NCI-H526 (cell line): ENCODE measurements at regions not wholly inside any gene's neighbourhood (a gene's known extent, or its start where the extent isn't known, plus 50 kb on each side); places are given as distances from the start of the nearest gene placed in this dataset.

Experiments
- DNase-seq, 2 experiments: peaks; one replicate each; lab custom pipeline; 2025; lab: John Stamatoyannopoulos, UW

DNA sequence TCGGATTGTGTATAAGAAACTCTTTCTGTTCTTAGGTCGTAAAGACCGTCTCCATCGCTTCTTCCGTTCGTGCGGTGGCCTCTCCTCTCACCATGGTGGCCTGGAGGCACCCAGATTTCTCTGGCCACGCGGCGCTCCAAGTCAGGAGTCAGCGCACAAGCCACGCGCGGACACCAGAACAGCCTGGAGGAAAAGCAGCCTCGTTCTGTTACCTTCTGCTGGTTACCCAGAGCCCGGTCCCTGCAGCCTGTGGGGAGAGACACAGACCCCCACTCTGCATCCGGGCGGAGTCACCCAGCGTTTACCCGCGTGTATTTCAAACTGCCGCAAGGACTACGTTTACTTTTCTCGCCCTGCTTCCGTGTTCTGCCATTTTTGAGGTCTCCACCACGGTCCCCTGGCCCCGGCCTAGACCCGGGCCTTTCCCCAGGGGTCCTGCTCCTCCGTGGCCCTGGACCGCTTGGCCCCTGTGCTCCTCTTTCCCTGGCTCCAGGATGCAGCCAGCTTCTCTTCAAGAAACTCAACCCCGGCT is 776.1 kb downstream of the BRD1 start:
- no peak for DNase-seq

- DNase-seq, result no peak
Observed at GRCh38 chr22:49049691-49050090, 778.0 kb downstream of the BRD1 start.

DNA sequence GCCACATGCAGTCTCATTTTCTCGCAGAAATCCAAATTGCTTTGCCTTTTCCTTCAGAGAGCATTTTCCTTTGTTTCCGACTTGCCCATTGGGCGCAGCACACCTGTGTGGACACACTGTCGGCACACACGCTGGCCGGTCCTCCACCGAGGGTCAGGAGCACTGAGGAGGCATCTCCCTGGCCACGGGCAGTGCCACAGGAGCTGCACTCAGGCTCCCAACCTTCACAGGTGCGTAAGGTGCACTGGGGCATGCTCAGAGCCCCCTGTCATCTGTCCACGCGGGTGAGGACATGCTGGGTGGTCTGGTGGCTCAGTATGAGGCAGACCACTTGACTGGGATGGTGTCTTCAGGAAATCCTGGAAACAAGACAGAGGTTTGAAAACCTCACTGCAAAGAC is 779.1 kb downstream of the BRD1 start:
- DNase-seq, result no peak

DNA sequence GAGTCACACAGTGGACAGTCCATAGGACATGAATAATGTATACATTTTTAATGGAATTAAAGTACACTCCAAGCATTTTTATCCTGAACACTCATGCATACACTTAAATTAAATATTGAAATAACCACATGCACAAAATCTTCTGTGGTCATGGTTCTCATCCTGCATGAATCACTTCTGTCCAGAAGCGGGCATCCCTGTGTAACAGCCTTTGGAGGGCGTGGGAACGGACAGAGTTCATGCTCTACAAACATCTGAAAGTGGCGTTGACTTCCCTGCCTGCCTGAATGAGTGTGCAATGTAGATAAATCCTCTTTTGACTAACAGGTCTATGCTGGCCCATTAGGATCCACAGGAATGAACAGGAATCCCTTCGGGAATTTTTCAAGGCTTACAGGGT is 780.2 kb downstream of the BRD1 start:
- no peak for DNase-seq

DNA sequence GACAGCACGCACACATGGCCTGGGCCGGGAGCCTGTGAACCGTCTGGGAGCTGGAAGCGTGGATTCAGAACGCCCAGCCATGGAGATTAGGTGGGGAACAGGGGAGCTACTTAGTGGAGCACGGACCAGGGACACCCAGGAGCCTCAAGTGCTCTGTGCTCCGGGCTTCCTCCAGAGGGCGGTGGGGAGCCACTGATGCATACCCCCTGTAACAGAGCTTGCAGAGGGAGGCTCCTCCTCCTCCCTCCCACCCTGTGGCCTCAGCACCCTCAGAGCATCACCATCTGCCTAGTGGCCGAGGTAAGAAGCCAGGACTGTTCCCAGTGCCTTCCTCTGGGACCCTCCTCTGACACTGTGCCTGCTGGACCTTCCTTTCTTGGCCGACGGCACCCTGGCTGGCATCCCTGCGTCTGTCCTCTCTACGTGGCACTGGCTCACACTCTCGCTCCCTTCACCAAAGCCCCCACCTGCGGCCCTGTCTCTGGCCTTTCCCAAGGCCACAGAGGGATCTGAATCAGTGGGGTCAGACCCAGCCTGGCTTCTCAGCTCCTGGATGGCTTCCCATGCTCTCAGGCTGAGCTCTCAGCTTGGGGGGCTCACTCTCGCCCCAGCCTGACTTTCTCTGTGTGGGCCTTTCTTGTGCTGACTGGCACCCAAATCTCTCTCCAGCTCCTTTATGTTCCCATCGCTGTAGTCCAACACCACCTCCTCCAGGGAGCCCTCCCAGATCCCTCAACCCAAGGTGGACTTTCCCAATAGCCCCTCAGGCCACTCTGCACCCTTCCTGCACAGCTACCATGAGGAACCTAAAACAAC is 780.9 kb downstream of the BRD1 start:
- DNase-seq, result peak; percentile 33 to 65

DNA sequence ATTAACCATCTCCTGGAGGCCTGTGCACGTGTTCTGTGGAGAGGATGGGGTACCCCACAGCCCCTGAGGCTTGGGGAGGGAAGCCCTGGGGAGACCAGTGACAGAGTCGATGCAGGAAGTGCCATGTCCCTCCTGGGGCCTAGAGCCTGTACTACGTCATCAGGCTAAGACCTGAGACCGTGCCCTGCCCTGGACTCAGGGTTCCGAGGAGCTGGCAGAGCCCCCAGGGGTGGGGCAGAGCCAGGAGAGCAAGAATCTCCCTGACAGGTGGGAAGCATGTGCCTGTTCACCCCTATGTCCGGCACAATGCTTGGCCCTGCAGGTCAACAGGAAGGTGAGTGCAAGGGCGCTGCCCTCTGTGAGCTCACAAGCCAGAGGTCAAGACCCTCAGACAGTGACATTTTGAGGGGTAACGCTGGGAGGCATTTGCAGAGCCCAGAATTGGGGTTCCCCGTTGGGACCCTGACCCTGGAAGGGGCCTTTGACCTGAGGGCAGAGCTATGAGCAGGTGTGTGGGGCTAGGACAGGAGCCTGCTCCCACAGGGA is 781.6 kb downstream of the BRD1 start:
- no peak for DNase-seq

DNA sequence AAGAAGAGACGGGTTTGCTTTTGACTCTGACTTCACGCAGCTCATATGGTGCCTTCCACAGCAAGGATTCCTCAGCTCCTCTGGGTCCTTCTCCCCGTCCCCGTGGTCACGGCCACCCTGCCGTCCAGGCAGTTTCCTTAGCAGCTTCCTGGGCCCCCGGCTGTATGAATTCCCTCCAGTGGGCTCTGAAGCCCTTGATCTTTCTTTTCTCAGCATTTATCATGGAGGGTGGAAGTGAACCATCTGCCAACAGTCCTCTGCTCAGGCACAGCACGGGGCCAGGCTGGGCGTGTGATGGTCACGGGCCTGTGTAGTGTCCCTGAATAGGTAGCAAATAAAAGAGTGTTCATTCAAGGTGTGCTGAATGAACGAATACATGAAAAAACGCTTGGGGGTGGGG is 782.4 kb downstream of the BRD1 start:
- DNase-seq, result no peak

DNA sequence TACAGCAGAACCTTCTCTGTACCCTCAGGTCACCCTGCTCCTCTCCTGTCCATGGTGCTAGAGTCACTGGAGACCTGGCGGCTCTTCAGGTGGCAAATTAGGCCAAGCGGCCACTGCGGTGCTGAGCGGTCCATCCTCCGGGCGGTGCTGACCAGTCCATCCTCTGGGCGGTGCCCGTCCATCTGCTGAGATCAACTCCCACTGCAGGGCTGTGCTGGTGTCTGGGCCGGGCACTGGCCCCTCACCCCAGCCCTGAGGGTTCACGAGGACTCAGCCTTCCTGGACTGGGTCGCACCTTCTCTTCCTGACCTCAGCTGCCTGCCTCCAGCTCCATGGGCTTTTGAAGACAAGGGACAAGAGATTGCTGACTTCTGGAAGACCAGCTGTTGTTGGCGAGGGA is 782.9 kb downstream of the BRD1 start:
- DNase-seq, result no peak

- no peak for DNase-seq
Observed at GRCh38 chr22:49044091-49044490, 783.6 kb downstream of the BRD1 start.

DNA sequence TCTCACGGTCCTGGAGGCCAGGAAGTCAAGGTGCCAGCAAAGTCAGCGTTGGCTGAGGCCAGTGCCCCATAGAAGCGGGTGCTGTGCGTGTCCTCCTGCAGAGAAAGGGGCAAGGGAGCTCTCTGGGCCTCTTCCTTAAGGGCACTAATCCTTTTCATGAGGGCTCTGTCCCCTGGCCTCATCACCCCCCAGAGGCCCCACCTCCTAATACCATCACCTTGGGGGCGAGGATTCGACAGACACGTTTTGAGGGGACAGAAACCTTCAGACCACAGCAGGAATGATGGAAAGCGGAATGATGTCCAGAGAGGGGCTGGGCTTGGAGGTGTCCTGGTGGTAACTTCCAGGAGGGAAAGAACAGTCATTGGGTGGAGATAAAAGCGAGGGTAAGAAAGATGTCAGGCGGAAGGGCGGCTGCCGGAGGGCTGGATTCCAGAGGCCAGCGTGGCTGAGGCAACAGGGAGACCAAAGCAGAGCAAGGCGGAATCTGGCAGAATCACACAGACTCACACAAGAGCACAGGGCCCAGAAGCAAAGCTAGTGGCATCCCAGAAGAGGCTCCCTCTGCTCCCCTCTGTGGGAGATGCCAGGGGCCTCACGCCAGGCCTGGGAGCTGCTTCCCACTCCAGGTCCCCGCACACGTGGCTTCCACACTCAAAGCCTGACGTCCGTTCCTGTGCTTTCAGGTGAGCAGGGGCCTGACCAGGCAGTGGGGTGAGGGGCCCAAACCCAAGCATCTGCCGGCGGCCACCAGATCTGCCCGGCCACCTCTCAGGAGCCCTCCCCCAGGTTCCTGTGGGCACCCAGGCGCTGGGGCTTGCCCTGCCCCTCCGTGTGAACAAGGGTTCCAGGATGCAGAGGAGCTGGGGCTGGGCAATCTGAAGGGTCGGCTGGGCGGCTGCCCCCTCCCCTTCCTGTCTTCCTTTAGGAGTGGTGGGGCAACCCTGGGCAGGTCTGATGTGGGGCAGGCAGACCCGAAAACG is 784.5 kb downstream of the BRD1 start:
- DNase-seq, result no peak

DNA sequence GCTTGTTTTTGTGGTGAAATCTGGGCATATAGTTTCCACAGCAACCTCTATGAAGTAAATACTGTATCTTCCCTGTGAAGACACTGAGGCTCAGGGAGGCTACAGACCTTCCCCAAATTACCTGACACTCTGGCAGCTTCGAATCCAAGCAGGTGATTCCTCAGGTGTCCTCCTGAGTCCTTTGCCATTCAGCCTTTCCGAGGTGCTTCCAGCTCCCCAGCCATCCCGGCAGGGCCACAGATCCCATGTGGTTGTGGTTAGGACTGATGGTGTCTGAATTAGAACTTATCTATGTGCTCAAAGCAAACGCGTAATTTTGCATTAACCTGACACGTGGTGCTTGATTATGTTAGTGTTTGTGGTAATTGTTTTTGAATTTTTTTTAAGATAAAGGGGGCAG is 785.6 kb downstream of the BRD1 start:
- DNase-seq, result no peak

DNA sequence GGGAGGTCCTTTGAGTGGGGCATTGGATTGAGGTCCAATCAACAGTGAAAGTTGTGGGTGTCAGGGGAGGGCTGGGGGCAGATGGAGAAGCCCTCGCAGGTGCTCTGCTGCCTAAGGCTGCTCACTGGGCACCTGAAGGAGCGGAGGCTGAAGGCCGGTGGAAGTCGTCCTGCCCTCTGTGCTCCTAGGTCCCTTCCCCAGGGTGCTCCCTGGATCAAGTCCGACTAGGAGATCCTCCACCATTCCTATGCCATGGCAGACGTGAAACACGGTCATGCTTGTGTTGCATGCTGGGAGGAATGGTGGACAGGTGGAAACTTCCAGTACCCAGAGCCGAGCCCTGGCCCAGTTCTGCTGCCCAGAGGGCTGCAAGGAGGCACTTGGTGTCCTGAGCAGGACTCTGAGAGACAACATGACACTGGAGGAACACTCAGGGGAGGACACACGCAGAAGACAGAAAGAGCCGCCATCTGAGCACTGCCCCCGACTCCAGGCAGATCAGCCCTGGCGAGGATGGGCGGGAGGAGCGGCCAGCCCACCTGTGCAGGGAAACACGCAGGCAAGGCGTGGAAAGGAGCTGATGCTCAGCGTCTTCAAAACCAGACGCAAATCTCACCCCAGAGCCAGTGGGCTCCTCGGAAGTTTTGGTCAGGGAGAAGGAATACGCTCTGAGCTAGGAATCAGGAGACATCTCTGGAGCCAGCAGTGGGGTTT is 786.8 kb downstream of the BRD1 start:
- DNase-seq, result no peak

- no peak for DNase-seq
Observed at GRCh38 chr22:49040111-49040510, 787.6 kb downstream of the BRD1 start.

DNA sequence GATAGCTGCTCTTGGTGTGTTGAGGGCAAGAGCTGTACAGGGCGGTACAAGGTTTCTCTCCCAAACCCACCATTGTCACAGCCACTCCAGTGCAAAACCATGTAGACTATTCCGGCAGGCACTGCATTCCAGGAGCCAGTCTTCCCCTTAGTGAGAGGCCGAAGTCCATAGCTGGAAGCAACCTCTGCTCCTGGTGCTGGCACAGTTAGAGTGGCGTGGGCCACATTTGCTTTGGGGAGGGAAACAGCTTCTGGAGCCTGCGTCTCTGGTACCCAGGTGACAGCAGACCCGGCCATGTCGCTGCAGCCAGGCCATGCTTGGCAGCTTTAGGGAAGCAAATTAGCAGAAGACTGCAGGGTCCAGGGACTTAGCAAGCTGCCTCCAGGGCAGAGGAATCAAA is 788.0 kb downstream of the BRD1 start:
- no peak for DNase-seq

- no peak for DNase-seq
Observed at GRCh38 chr22:49037701-49038245, 789.9 kb downstream of the BRD1 start.

GRCh38 chr22:49036513-49036912 is 791.2 kb downstream of the BRD1 start:
- DNase-seq, result no peak

- DNase-seq, result no peak
Observed at GRCh38 chr22:49035818-49036457, 791.7 kb downstream of the BRD1 start.

DNA sequence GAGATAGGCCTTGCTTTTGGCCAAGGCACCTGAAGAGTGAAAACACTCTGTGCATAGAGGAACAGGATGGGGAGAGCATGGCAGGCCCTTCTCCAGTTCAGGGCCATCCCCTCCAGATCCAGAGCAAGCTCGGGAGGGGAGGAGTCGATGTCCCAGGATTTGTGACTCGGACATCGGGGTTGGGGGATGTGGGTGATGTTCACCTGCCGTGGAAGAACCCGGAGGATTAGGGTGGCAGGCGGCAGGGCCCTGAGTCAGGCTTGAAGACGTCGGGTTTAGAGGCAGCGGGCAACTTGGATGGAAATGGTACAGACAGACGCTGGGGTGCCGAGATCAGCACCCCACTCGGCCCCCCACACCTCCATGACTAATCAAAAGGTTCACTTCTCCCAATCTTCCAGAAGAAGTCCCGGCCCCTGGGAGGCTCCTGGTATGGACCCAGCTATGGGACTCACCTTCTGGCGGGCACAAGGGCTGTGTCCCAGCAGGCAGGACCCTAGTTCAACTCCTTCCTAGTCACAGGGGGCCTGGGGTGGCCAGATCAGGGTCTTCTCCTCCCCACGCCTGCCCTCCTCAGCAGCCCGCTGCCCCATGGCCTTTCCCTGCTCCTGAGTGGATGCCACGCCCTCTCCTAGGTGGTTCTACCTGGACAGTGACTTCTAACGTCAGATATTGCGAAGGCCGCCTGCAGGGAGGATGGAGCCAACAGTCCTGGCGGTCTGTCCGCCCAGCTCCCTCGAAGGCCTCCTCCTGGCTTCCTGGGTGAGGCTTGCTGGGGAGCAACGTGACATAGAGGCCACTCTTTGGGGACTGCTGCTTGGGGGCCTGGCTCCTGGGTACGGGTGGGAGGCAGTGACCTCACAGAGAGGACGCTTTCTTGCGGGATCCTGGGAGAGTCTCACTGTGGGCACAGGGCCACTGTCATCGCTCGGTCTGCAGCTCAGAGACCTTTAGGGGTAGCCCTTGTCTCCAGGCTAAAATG is 792.5 kb downstream of the BRD1 start:
- DNase-seq, result no peak

GRCh38 chr22:49033616-49034015 is 794.1 kb downstream of the BRD1 start:
- DNase-seq, result no peak

DNA sequence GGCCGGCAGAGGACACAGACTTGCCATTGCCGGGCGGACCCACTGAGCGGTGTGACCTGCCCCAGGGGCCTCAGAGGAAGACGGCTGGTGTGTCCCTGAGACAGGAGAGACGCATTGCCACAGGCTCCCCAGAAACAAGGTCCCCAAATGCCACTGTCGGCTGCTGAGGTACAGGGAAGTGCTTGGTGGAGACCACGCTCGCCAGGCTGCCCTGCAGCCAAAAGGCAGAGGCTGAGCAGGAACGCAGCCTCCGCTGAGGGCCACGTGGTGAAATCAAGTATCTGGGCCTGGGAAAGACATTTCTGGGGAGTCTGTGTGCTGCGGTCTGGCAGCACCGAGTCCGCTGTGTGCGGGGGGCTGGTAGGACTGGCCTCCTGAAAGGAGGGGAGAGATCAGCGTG is 794.9 kb downstream of the BRD1 start:
- DNase-seq, result no peak
